Thyroid gland (tissue), 4 donors: ENCODE measurements at regions not wholly inside any gene's neighbourhood (a gene's known extent, or its start where the extent isn't known, plus 50 kb on each side); places are given as distances from the start of the nearest gene placed in this dataset.

Source experiments
- DNase-seq, 2 donors: peaks; one replicate each; pipeline ENCODE4 v3.0.0-alpha.2; 2019
- H3K27ac ChIP-seq, 3 donors: fragments of 200-600 bp; sonication (generic); 1 replicate in 2 of 3; 2 replicates in 1 of 3; pipeline ENCODE4 v1.5.1; 2016 to 2019; ENCODE audit warnings: mild to moderate bottlenecking in 1 of 3, moderate library complexity in 1 of 3
- H3K27me3 ChIP-seq: fragments of 200-600 bp; sonication (generic); one replicate; pipeline ENCODE4 v1.5.1; 2019
- H3K36me3 ChIP-seq, 2 donors: fragments of 200-600 bp; sonication (generic); one replicate each; pipeline ENCODE4 v1.5.1; 2016 to 2019
- H3K4me1 ChIP-seq, 2 donors: fragments of 200-600 bp; sonication (generic); one replicate each; pipeline ENCODE4 v1.5.1; 2017 to 2019
- H3K4me3 ChIP-seq, 3 donors: fragments of 200-600 bp; sonication (generic); replicated peaks in 1 of 3; 1 replicate in 2 of 3; 2 replicates in 1 of 3; pipeline ENCODE4 v1.5.1; 2016; ENCODE audit warnings: mild to moderate bottlenecking in 1 of 3
- H3K9me3 ChIP-seq: fragments of 200-600 bp; sonication (generic); one replicate; pipeline ENCODE4 v1.5.1; 2017
- POLR2A ChIP-seq, 2 donors: fragments of 450-650 bp; IDR thresholded peaks; one replicate each; pipeline ENCODE4 v1.6.1; 2017; ENCODE audit warnings: antibody characterized with exemption in 2 of 2, mild to moderate bottlenecking in 2 of 2, moderate library complexity in 1 of 2
- WGBS, 2 donors: methylation state at CpG; one replicate each; pipeline ENCODE4 v1.1.5; 2017; 5-methylcytosine and 5-hydroxymethylcytosine counted together
- intact Hi-C: fragments of 100-400 bp; cut with DNase I; formaldehyde crosslinking; loops from one replicate; pipeline ENCODE4 v1.15.1; 2023
- TF ChIP-seq, protein P1 (sequence below), 6 experiments: fragments of 200-600 bp in 3 of 6; fragments of 450-650 bp in 3 of 6; sonication (generic) in 3 of 6; IDR thresholded peaks; one replicate each; pipeline ENCODE4 v1.5.1; 2016 to 2019; ENCODE audit warnings: antibody characterized with exemption in 6 of 6, mild to moderate bottlenecking in 2 of 6, inconsistent platforms in 1 of 6, moderate library complexity in 1 of 6

DNA sequence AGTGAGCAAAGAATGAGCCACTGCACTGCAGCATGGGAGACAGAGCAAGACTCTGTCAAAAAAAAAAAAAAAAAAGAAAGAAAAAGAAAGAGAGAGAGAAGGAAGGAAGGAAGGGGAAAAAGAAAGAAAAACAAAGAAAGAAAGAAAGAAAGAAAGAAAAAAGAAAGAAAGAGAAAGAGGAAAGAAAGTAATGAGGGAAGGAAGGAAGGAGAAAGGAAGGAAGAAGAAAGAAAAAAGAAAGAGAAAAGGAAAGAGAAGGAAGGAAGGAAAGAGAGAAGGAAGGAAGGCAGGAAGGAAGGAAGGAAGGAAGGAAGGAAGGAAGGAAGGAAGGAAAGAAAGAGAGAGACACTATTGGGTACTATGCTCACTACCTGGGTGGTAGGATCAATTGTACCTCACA is 122.2 kb upstream of the ERCC4 start:
- intact Hi-C loops, result no loop called here

DNA sequence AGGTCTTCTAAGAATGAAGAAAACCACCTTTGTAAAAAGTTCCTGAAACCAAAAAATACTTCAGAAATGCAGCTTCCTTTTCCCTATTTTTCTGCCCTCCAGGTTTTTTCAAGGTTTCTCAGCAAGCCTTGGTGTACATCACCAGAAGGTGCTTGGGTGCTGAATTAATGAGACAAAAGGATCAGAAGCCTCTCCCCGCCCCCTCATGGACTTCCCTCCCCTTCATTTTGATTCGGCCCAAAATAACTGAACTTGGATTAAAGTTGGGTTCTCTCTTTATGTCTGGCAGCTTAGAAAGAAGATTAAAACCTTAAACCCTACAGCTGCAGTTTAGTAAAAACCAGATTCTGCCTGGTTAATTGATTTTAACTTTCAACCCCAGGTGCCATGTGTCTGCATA is 121.7 kb upstream of the ERCC4 start:
- no peaks in the 10 kb centered on the region for H3K27me3 ChIP-seq
- no peaks in the 10 kb centered on the region for H3K36me3 ChIP-seq
- H3K4me1 ChIP-seq, result no peaks in the 10 kb centered on the region
- no peak overlapping the region for H3K27ac ChIP-seq
- no peak overlapping the region for H3K4me3 ChIP-seq
- DNase-seq, result no peak
- TF ChIP-seq, protein P1, sequence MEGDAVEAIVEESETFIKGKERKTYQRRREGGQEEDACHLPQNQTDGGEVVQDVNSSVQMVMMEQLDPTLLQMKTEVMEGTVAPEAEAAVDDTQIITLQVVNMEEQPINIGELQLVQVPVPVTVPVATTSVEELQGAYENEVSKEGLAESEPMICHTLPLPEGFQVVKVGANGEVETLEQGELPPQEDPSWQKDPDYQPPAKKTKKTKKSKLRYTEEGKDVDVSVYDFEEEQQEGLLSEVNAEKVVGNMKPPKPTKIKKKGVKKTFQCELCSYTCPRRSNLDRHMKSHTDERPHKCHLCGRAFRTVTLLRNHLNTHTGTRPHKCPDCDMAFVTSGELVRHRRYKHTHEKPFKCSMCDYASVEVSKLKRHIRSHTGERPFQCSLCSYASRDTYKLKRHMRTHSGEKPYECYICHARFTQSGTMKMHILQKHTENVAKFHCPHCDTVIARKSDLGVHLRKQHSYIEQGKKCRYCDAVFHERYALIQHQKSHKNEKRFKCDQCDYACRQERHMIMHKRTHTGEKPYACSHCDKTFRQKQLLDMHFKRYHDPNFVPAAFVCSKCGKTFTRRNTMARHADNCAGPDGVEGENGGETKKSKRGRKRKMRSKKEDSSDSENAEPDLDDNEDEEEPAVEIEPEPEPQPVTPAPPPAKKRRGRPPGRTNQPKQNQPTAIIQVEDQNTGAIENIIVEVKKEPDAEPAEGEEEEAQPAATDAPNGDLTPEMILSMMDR (IDR thresholded peaks at IDR 0.05), result no peak
- TF ChIP-seq POLR2A (IDR thresholded peaks at IDR 0.05), result no peak
- H3K9me3 ChIP-seq, result no peaks in the 10 kb centered on the region
- intact Hi-C loops, result no loop called here
- WGBS, 2 donors, result 65 to 74% methylated on average over 2 of the region's 2 CpGs

More for the DNA sequence above, 122.2 kb upstream of the ERCC4 start:
- DNase-seq, result no peak
- H3K4me3 ChIP-seq, result no peak overlapping the region
- H3K9me3 ChIP-seq, result no peaks in the 10 kb centered on the region
- no peaks in the 10 kb centered on the region for H3K4me1 ChIP-seq
- H3K27me3 ChIP-seq, result no peaks in the 10 kb centered on the region
- H3K36me3 ChIP-seq, result no peaks in the 10 kb centered on the region
- H3K27ac ChIP-seq, result no peak overlapping the region
- no peak for TF ChIP-seq POLR2A (IDR thresholded peaks at IDR 0.05)
- TF ChIP-seq, protein P1 (IDR thresholded peaks at IDR 0.05), result no peak

DNA sequence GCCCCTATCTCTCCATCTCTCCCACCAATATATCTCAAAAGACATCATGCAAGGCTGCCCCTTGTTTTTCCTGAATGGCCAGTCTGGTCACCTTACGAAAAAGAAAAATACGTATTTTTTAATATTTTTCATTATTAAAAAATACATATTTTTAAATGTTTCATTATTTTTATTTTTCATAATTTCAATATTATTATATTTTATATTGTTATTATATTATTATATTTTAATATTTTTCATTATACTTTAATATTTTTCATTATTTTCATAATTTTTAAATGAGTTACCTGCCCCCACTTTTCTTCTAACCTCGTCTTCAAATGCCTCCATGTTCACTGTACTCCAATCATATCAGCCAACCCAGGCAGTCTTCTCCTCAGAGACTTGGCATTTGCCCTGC is 116.0 kb upstream of the ERCC4 start:
- no peak for DNase-seq
- 90 to 94% methylated on average over 3 of the region's 3 CpGs for WGBS, 2 donors
- no peak for TF ChIP-seq POLR2A (IDR thresholded peaks at IDR 0.05)
- TF ChIP-seq, protein P1 (IDR thresholded peaks at IDR 0.05), result no peak
- intact Hi-C loops, result no loop called here
- H3K36me3 ChIP-seq, result no peaks in the 10 kb centered on the region
- no peaks in the 10 kb centered on the region for H3K27me3 ChIP-seq
- H3K4me1 ChIP-seq, result no peaks in the 10 kb centered on the region
- H3K27ac ChIP-seq, result no peak overlapping the region
- H3K4me3 ChIP-seq, result no peak overlapping the region
- H3K9me3 ChIP-seq, result no peaks in the 10 kb centered on the region

DNA sequence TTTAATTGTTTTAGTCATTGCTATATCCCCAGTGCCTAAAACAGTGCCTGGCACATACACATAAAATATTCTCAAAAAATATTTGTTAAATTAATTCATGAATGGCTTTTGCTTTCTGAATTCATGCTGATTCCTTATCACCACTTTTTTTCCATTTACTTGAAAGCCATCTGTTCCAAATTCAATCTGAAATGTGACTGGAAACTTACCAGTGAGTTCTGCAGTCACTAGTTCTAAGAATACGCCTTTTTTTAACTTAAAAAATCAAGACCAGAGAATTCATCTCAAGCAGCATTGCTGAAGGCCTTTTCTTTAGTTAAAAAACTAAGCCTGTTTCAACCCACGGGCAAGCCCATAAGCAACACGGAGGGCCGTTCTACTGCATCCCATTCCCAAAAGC is 114.0 kb upstream of the ERCC4 start:
- no peak for DNase-seq
- Histone ChIP-seq H3K9me3 (no peaks in the 10 kb centered on the region), H3K27ac (no peak overlapping the region), H3K4me3 (no peak overlapping the region), H3K36me3 (no peaks in the 10 kb centered on the region), H3K27me3 (no peaks in the 10 kb centered on the region), H3K4me1 (no peaks in the 10 kb centered on the region)
- intact Hi-C loops, result no loop called here
- TF ChIP-seq, protein P1 (IDR thresholded peaks at IDR 0.05), result no peak
- no peak for TF ChIP-seq POLR2A (IDR thresholded peaks at IDR 0.05)
- 83 to 89% methylated on average over 4 of the region's 4 CpGs for WGBS, 2 donors

DNA sequence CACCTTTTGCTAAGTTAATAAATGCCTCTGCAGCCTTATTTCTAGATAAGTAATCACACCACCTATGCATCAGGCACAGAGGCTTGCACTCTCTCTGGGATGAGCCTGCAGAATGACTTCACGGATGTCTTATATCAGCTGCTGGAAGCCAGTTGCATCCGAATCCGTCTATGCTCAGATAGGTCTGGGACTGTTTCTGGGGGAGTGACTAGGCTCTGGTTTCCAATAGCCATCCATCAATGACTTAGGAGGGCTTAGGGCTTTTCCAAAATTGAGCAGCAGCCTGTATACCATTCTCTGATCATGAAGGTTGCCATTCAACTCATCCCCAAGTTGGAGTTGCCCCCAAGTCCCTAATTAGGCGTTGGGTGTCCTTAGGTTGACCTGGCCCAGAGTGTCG is 113.3 kb upstream of the ERCC4 start:
- Histone ChIP-seq H3K27me3 (no peaks in the 10 kb centered on the region), H3K4me3 (no peak overlapping the region), H3K27ac (no peak overlapping the region), H3K4me1 (no peaks in the 10 kb centered on the region), H3K9me3 (no peaks in the 10 kb centered on the region), H3K36me3 (no peaks in the 10 kb centered on the region)
- DNase-seq, result no peak
- intact Hi-C loops, result no loop called here
- TF ChIP-seq POLR2A (IDR thresholded peaks at IDR 0.05), result no peak
- TF ChIP-seq, protein P1 (IDR thresholded peaks at IDR 0.05), result no peak
- 72 to 83% methylated on average over 5 of the region's 5 CpGs for WGBS, 2 donors
